Liver (tissue), 3 donors: ENCODE measurements at regions not wholly inside any gene's neighbourhood (a gene's known extent, or its start where the extent isn't known, plus 50 kb on each side); places are given as distances from the start of the nearest gene placed in this dataset.

ENCODE experiments used
- ATF3 ChIP-seq: IDR thresholded peaks from 2 replicates; pipeline ENCODE4 v1.6.1; 2016; ENCODE audit warnings: antibody characterized with exemption
- EGR1 ChIP-seq, 2 donors: IDR thresholded peaks; 2 replicates each; pipeline ENCODE4 v1.6.1; 2016 to 2018; ENCODE audit warnings: antibody characterized with exemption in 2 of 2, low read depth in 2 of 2
- GABPA ChIP-seq, 2 donors: IDR thresholded peaks in 1 of 2; conservative IDR thresholded peaks in 1 of 2; 2 replicates each; pipeline ENCODE4 v1.6.1; 2016; ENCODE audit warnings: antibody characterized with exemption in 2 of 2, mild to moderate bottlenecking in 1 of 2, moderate library complexity in 1 of 2
- HNF4A ChIP-seq, 2 donors: conservative IDR thresholded peaks; 2 replicates each; pipeline ENCODE4 v1.6.1; 2016; ENCODE audit warnings: antibody characterized with exemption in 2 of 2, mild to moderate bottlenecking in 2 of 2
- JUND ChIP-seq, 2 donors: IDR thresholded peaks; 2 replicates each; pipeline ENCODE4 v1.6.1; 2016; ENCODE audit warnings: antibody characterized with exemption in 2 of 2
- RAD21 ChIP-seq, 2 donors: IDR thresholded peaks; 2 replicates each; pipeline ENCODE4 v1.6.1; 2016; ENCODE audit warnings: antibody characterized with exemption in 2 of 2, mild to moderate bottlenecking in 2 of 2
- REST ChIP-seq: IDR thresholded peaks from 2 replicates; pipeline ENCODE4 v1.6.1; 2016; ENCODE audit warnings: antibody characterized with exemption, mild to moderate bottlenecking
- RXRA ChIP-seq, 2 donors: IDR thresholded peaks; 2 replicates each; pipeline ENCODE4 v1.6.1; 2017 to 2018; ENCODE audit warnings: antibody characterized with exemption in 2 of 2, mild to moderate bottlenecking in 1 of 2
- SP1 ChIP-seq: IDR thresholded peaks from 2 replicates; pipeline ENCODE4 v1.6.1; 2018; ENCODE audit warnings: antibody characterized with exemption, mild to moderate bottlenecking
- TAF1 ChIP-seq: conservative IDR thresholded peaks from 2 replicates; pipeline ENCODE4 v1.6.1; 2016; ENCODE audit warnings: antibody characterized with exemption, mild to moderate bottlenecking
- YY1 ChIP-seq: IDR thresholded peaks from 2 replicates; pipeline ENCODE4 v1.6.1; 2016; ENCODE audit warnings: antibody characterized with exemption, mild to moderate bottlenecking
- TF ChIP-seq, protein P1 (sequence below): fragments of 150-350 bp; IDR thresholded peaks from 2 replicates; pipeline ENCODE4 v1.5.1; 2017; ENCODE audit warnings: improper control_type of control experiment, low read depth, low read length; ENCODE audit not compliant: missing input control
- TF ChIP-seq, protein P2 (sequence below): IDR thresholded peaks from 2 replicates; pipeline ENCODE4 v1.6.1; 2016; ENCODE audit warnings: antibody characterized with exemption
- TF ChIP-seq, protein P3 (sequence below): IDR thresholded peaks from 2 replicates; pipeline ENCODE4 v1.6.1; 2016; ENCODE audit warnings: antibody characterized with exemption
- donor health status: healthy.
- donor health status: healthy.

GRCh38 chr5:108578791-108579190 is 168.9 kb upstream of the FER start:
- TF ChIP-seq RXRA (IDR thresholded peaks at IDR 0.05) (no peak), ATF3 (no peak), TAF1 (no peak), REST (no peak), SP1 (no peak), YY1 (no peak), HNF4A (conservative IDR thresholded peaks at IDR 0.05) (no peak), RAD21 (IDR thresholded peaks at IDR 0.05) (no peak), GABPA (IDR thresholded peaks at IDR 0.05 in 1 of 2, conservative IDR thresholded peaks at IDR 0.05 in 1 of 2) (no peak), EGR1 (IDR thresholded peaks at IDR 0.05; ENCODE audit: low read depth in 2 of 2) (no peak), JUND (IDR thresholded peaks at IDR 0.05) (no peak)
- TF ChIP-seq, protein P1, sequence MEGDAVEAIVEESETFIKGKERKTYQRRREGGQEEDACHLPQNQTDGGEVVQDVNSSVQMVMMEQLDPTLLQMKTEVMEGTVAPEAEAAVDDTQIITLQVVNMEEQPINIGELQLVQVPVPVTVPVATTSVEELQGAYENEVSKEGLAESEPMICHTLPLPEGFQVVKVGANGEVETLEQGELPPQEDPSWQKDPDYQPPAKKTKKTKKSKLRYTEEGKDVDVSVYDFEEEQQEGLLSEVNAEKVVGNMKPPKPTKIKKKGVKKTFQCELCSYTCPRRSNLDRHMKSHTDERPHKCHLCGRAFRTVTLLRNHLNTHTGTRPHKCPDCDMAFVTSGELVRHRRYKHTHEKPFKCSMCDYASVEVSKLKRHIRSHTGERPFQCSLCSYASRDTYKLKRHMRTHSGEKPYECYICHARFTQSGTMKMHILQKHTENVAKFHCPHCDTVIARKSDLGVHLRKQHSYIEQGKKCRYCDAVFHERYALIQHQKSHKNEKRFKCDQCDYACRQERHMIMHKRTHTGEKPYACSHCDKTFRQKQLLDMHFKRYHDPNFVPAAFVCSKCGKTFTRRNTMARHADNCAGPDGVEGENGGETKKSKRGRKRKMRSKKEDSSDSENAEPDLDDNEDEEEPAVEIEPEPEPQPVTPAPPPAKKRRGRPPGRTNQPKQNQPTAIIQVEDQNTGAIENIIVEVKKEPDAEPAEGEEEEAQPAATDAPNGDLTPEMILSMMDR: no peak
- TF ChIP-seq, protein P2, sequence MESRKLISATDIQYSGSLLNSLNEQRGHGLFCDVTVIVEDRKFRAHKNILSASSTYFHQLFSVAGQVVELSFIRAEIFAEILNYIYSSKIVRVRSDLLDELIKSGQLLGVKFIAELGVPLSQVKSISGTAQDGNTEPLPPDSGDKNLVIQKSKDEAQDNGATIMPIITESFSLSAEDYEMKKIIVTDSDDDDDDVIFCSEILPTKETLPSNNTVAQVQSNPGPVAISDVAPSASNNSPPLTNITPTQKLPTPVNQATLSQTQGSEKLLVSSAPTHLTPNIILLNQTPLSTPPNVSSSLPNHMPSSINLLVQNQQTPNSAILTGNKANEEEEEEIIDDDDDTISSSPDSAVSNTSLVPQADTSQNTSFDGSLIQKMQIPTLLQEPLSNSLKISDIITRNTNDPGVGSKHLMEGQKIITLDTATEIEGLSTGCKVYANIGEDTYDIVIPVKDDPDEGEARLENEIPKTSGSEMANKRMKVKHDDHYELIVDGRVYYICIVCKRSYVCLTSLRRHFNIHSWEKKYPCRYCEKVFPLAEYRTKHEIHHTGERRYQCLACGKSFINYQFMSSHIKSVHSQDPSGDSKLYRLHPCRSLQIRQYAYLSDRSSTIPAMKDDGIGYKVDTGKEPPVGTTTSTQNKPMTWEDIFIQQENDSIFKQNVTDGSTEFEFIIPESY: no peak
- TF ChIP-seq, protein P3, sequence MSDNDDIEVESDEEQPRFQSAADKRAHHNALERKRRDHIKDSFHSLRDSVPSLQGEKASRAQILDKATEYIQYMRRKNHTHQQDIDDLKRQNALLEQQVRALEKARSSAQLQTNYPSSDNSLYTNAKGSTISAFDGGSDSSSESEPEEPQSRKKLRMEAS: no peak
